Naive B cell (primary cell): ENCODE measurements at regions not wholly inside any gene's neighbourhood (a gene's known extent, or its start where the extent isn't known, plus 50 kb on each side); places are given as distances from the start of the nearest gene placed in this dataset.

Experiments used
- ATAC-seq, 2 donors: fragments of 150-1000 bp; cut with Tn5 transposase; 2 replicates each; pipeline ENCODE4 v1.10.0; 2021; ENCODE audit warnings: low read depth in 2 of 2, mild to moderate bottlenecking in 2 of 2, moderate library complexity in 2 of 2
- DNase-seq: peaks from one replicate; pipeline ENCODE4 v3.0.0; 2022
- H3K27ac Mint-ChIP-seq, 6 donors: one replicate each; pipeline ENCODE4 v1.8.0; 2020 to 2022; ENCODE audit warnings: mild to moderate bottlenecking in 6 of 6, mixed read lengths in 6 of 6, moderate library complexity in 5 of 6, inconsistent platforms in 2 of 6
- H3K27me3 Mint-ChIP-seq, 3 donors: one replicate each; pipeline ENCODE4 v1.8.0; 2021 to 2022; ENCODE audit warnings: mixed read lengths in 3 of 3, mild to moderate bottlenecking in 1 of 3
- H3K36me3 Mint-ChIP-seq, 2 donors: one replicate each; pipeline ENCODE4 v1.8.0; 2020 to 2022; ENCODE audit warnings: mixed read lengths in 2 of 2, inconsistent platforms in 1 of 2, mild to moderate bottlenecking in 1 of 2
- H3K4me1 Mint-ChIP-seq, 3 donors: one replicate each; pipeline ENCODE4 v1.8.0; 2020 to 2022; ENCODE audit warnings: mixed read lengths in 3 of 3, inconsistent platforms in 1 of 3, mild to moderate bottlenecking in 1 of 3, moderate library complexity in 1 of 3
- H3K4me3 Mint-ChIP-seq, 8 donors: one replicate each; pipeline ENCODE4 v1.8.0; 2020 to 2022; ENCODE audit warnings: mild to moderate bottlenecking in 8 of 8, mixed read lengths in 8 of 8, moderate library complexity in 8 of 8, inconsistent platforms in 2 of 8
- H3K9me3 Mint-ChIP-seq, 7 donors: one replicate each; pipeline ENCODE4 v1.8.0; 2020 to 2022; ENCODE audit warnings: mixed read lengths in 7 of 7, mild to moderate bottlenecking in 5 of 7, inconsistent platforms in 2 of 7, moderate library complexity in 1 of 7

DNA sequence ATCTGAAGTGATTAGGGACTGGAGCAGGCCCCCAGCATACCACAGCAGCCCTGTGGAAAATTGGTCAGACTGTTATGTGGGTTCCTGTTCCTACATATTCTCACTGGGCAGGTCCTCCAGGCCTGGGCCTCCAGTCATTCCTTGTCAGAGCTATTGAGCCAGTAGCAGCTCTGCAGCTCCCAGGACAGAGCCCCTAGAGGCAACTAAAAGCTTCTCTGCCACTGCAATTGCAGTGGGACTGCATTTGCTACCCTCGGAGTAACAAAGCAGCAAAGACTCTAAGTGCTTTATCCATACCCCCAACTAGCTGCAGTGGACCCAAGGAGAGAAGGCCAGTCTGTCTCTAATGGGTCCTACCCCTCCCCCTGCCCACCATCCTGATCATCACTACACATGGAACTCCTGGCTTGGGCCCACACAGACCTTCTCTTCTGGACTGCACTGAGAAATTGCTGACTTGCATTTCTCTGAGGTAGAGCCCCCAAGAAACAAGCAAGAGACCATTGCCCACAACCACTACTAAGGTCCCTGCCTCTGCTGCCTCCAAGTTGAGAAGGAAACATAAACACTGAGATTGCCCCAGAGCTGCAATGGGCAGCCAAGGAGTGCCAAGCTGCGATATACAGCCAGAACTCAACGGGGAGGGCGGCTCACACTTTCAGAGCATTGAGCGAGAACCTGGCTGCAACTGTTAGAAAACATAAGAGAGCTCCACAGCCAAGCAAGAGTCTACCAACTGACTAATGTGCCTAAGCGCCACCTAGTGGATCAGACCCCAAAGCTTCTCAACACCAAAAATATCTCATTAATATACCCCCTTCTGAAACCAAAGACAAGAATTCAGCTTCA, 738.7 kb upstream of the NDST4 start:
- no peak for ATAC-seq
- Mint-ChIP-seq H3K36me3 (no peaks in the 10 kb centered on the region), H3K27ac (no peak overlapping the region), H3K4me1 (no peaks in the 10 kb centered on the region), H3K27me3 (peaks cover 0 to 4% (median 0%) of the 10 kb centered on the region in 3 donors), H3K4me3 (no peak overlapping the region), H3K9me3 (no peaks in the 10 kb centered on the region)
- DNase-seq: no peak

DNA sequence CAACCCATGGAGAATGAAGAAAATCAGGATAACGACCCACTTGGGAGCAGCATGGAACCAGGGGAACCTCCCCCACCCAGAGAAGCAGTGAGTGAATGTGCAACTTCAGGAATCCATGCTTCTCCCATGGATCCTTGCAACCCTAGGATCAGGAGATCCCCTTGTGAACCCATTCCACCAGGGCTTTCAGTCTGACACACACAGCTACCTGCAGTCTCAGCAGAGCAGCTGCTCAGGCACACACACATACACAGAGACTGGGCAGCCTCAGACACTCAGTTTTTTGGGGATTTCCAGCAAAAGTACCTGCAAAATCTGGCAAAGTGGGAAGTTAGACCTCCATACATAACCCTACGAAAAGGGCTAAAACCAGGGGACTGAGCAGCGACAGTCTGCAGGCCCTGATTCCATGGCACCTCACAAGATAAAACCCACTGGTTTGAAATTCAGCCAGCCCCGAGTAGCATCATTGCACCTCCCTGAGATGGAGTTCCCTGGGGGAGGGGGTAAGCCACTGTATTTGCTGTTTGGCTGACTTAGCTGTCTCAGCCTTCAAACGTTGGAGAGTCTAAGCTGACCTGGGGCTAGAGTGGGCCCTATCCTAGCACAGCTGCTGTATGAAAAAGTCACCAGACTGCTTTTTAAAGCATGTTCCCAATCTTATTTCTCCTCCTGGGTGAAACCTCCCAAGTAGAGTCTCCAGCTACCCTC, 737.5 kb upstream of the NDST4 start:
- no peaks in the 10 kb centered on the region for H3K9me3 Mint-ChIP-seq
- H3K4me1 Mint-ChIP-seq: no peaks in the 10 kb centered on the region
- no peaks in the 10 kb centered on the region for H3K36me3 Mint-ChIP-seq
- no peak for DNase-seq
- ATAC-seq: no peak
- no peak overlapping the region for H3K27ac Mint-ChIP-seq
- no peak overlapping the region for H3K4me3 Mint-ChIP-seq
- H3K27me3 Mint-ChIP-seq: peaks cover 0 to 4% (median 0%) of the 10 kb centered on the region in 3 donors

- no peaks in the 10 kb centered on the region for H3K36me3 Mint-ChIP-seq
- H3K9me3 Mint-ChIP-seq: peaks cover 0 to 4% (median 0%) of the 10 kb centered on the region in 7 donors
- H3K27me3 Mint-ChIP-seq: no peaks in the 10 kb centered on the region
- DNase-seq (no peak), ATAC-seq (no peak)
- no peak overlapping the region for H3K27ac Mint-ChIP-seq
- no peaks in the 10 kb centered on the region for H3K4me1 Mint-ChIP-seq
- no peak overlapping the region for H3K4me3 Mint-ChIP-seq
Observed at GRCh38 chr4:115844180-115844579, 730.8 kb upstream of the NDST4 start.

- Mint-ChIP-seq H3K27ac (no peak overlapping the region), H3K36me3 (no peaks in the 10 kb centered on the region), H3K4me3 (no peak overlapping the region), H3K4me1 (no peaks in the 10 kb centered on the region), H3K9me3 (peaks cover 2 to 16% (median 7%) of the 10 kb centered on the region in 7 donors), H3K27me3 (no peaks in the 10 kb centered on the region)
- DNase-seq (no peak), ATAC-seq (no peak)
Observed at GRCh38 chr4:115841871-115842270, 728.5 kb upstream of the NDST4 start.

GRCh38 chr4:115834441-115834840, 721.0 kb upstream of the NDST4 start:
- Mint-ChIP-seq H3K36me3 (no peaks in the 10 kb centered on the region), H3K27ac (no peak overlapping the region), H3K9me3 (peaks cover 6 to 30% (median 11%) of the 10 kb centered on the region in 7 donors), H3K27me3 (no peaks in the 10 kb centered on the region), H3K4me3 (no peak overlapping the region), H3K4me1 (no peaks in the 10 kb centered on the region)
- ATAC-seq (no peak), DNase-seq (no peak)

- Mint-ChIP-seq H3K27ac (no peak overlapping the region), H3K4me3 (no peak overlapping the region), H3K4me1 (no peaks in the 10 kb centered on the region), H3K9me3 (peaks cover 0 to 18% (median 0%) of the 10 kb centered on the region in 7 donors), H3K27me3 (no peaks in the 10 kb centered on the region), H3K36me3 (no peaks in the 10 kb centered on the region)
- DNase-seq (no peak), ATAC-seq (no peak)
Observed at GRCh38 chr4:115824630-115825029, 711.2 kb upstream of the NDST4 start.

DNA sequence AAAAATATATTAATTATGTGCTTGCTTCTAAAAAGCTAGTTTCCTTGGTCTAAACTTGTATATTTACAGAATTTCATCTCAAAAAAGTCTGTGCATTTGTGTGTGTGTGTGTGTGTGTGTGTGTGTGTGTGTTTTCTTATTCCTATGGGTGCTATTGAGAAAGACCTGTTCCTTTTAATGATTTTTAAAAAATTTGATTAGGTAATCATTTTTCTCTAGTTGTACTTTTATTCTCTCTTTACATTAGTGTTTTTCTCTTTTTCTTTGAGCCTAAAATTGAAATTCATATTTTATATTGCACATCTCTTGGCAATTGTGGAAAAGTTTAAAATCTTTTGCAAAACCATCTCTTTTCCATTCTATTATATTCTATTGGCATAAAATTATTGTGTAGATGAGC, 690.4 kb upstream of the NDST4 start:
- DNase-seq (no peak), ATAC-seq (no peak)
- H3K9me3 Mint-ChIP-seq: peaks cover 0 to 5% (median 0%) of the 10 kb centered on the region in 7 donors
- H3K27ac Mint-ChIP-seq: no peak overlapping the region
- H3K4me3 Mint-ChIP-seq: no peak overlapping the region
- H3K36me3 Mint-ChIP-seq: no peaks in the 10 kb centered on the region
- H3K4me1 Mint-ChIP-seq: no peaks in the 10 kb centered on the region
- no peaks in the 10 kb centered on the region for H3K27me3 Mint-ChIP-seq

DNA sequence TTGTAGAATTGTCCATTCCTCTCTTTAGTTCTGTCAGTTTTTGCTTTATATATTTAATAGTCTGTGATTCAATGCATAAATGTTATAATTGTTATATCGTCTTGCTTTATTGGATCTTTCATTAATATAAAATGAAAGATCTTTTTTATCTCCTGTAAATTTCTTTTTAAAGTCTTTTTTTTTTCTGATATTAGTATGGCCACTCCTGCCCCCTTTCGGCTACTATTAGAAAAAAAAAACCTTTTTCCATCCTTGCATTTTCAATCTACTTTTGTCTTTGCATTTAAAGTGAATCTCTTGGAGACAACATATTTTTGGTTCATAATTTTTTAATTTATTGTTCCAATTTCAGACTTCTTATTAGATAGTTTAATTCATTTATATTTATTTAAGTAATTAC, 677.4 kb upstream of the NDST4 start:
- ATAC-seq (no peak), DNase-seq (no peak)
- Mint-ChIP-seq H3K9me3 (peaks cover 0 to 5% (median 0%) of the 10 kb centered on the region in 7 donors), H3K4me3 (no peak overlapping the region), H3K27ac (no peak overlapping the region), H3K27me3 (no peaks in the 10 kb centered on the region), H3K4me1 (no peaks in the 10 kb centered on the region), H3K36me3 (no peaks in the 10 kb centered on the region)

DNA sequence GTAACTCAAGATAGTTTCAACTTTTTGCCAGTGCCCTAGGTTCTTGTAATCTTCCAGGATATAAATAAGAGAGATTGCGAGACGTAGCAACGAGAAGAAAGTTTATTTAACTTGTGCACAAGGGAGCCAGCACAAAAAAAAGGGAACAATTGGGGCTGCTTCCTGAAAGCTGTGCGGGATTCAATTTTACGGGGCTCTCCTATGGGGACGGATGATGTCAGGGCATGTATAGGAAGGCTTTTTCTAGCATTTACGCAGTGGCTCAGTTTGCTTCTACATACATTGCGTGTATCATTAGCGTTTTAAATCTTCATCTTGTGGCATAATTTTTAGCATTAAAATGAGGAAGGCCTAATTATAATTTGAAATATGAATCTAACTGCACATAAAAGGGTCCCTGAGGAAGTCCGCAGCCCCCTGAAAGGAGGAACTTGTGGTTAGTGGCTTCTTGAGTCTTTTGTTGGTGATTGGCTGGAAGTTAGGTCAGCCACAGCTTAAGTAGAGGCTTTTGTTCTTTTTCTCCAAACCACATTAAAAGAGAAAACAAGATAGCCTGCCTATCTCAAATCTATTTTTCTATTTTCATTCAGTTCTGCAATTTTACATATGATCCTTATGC, 668.2 kb upstream of the NDST4 start:
- DNase-seq (no peak), ATAC-seq (no peak)
- peak overlapping the region in 3 of 8 donors; percentile 7 to 21 (median 14) for H3K4me3 Mint-ChIP-seq
- H3K9me3 Mint-ChIP-seq: no peaks in the 10 kb centered on the region
- no peaks in the 10 kb centered on the region for H3K36me3 Mint-ChIP-seq
- no peak overlapping the region for H3K27ac Mint-ChIP-seq
- H3K27me3 Mint-ChIP-seq: no peaks in the 10 kb centered on the region
- H3K4me1 Mint-ChIP-seq: peaks cover 7 to 14% (median 12%) of the 10 kb centered on the region in 3 donors

DNA sequence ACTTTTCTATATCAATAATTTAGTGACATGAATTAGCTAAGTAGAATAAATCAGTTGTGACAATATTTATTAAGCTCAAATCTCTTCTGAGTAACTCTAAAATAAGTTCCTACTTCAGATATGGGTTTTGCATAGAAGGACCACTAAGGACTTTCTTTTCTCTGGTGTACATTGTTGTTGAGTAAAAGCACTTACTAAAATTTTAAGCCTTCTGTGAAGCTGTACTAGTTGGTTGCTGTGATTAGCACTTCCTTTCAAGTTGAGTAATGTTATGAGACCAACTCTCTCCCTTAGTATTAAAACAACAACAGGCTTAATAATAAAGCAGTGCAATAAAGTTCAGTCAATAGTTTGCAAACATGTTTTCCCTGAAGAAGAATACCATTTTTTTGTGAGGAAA, 667.4 kb upstream of the NDST4 start:
- Mint-ChIP-seq H3K27me3 (no peaks in the 10 kb centered on the region), H3K9me3 (no peaks in the 10 kb centered on the region), H3K4me1 (peaks cover 7 to 14% (median 12%) of the 10 kb centered on the region in 3 donors), H3K4me3 (no peak overlapping the region), H3K36me3 (no peaks in the 10 kb centered on the region), H3K27ac (no peak overlapping the region)
- ATAC-seq (no peak), DNase-seq (no peak)

- no peak for DNase-seq
- Mint-ChIP-seq H3K9me3 (no peaks in the 10 kb centered on the region), H3K36me3 (no peaks in the 10 kb centered on the region), H3K4me1 (peaks cover 7 to 14% (median 12%) of the 10 kb centered on the region in 3 donors), H3K4me3 (no peak overlapping the region), H3K27ac (no peak overlapping the region), H3K27me3 (no peaks in the 10 kb centered on the region)
- ATAC-seq: no peak
Observed at GRCh38 chr4:115780268-115780667, 666.8 kb upstream of the NDST4 start.

DNA sequence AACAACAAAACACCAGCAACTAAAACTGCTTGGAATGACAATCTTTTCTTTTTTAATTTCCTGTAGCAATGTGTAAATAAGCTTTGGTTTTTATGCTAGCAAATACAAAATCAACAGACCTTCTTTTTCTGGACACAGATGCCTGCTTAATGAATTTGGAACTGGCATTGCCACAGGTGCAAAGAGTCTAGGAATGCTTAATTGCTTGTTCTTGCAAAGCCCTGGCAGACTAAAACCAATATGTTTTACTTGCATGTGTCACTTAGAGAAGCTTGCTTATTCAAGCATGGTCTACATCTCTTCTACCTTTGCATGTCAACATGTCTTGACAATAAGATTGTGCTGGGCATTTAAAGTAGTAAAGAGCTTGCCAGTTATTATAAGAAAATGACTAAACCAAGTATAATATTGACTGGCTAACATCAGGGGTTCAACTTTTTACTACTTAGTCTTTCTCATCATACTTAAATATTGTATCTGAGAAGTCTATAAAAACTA, 656.7 kb upstream of the NDST4 start:
- Mint-ChIP-seq H3K36me3 (no peaks in the 10 kb centered on the region), H3K27me3 (no peaks in the 10 kb centered on the region)

DNA sequence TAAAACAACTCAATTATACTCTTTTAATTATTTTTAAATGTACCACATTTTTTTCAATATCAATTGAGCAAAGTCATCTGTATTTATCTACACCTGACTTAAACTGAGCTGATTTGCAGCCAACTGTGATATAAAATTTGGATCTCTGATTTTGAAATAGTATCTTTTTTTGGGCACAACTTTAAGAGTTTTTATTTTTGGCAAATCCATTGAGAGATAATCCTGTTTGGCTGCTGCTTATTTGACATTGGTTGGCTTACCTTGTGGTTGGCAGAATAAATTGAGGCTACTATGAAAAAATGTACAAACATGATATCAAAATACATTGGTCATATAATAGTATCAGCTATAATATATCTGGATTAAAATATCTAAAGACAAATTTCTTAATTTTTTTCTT, 656.0 kb upstream of the NDST4 start:
- Mint-ChIP-seq H3K9me3 (peaks cover 0 to 3% (median 0%) of the 10 kb centered on the region in 7 donors), H3K27ac (no peak overlapping the region), H3K4me3 (no peak overlapping the region), H3K27me3 (no peaks in the 10 kb centered on the region), H3K36me3 (no peaks in the 10 kb centered on the region), H3K4me1 (no peaks in the 10 kb centered on the region)
- ATAC-seq (no peak), DNase-seq (no peak)

More for the DNA sequence above, 656.7 kb upstream of the NDST4 start:
- H3K4me3 Mint-ChIP-seq: no peak overlapping the region
- H3K27ac Mint-ChIP-seq: no peak overlapping the region
- ATAC-seq (no peak), DNase-seq (no peak)
- H3K4me1 Mint-ChIP-seq: no peaks in the 10 kb centered on the region
- H3K9me3 Mint-ChIP-seq: peaks cover 0 to 3% (median 0%) of the 10 kb centered on the region in 7 donors
